GM21526 (cell line): ENCODE measurements at regions not wholly inside any gene's neighbourhood (a gene's known extent, or its start where the extent isn't known, plus 50 kb on each side); places are given as distances from the start of the nearest gene placed in this dataset.

Source experiments
- ATAC-seq: cut with Tn5 transposase; IDR thresholded peaks from one replicate; pipeline ENCODE4 v1.9.1; 2021; ENCODE audit warnings: moderate library complexity; ENCODE audit not compliant: unreplicated experiment, low FRiP score

GRCh38 chr3:34352778-34353331 lies 554.4 kb downstream of the PDCD6IP start:
- ATAC-seq = no peak

- no peak for ATAC-seq
These were observed 559.0 kb downstream of the PDCD6IP start for GRCh38 chr3:34357461-34357860.

DNA sequence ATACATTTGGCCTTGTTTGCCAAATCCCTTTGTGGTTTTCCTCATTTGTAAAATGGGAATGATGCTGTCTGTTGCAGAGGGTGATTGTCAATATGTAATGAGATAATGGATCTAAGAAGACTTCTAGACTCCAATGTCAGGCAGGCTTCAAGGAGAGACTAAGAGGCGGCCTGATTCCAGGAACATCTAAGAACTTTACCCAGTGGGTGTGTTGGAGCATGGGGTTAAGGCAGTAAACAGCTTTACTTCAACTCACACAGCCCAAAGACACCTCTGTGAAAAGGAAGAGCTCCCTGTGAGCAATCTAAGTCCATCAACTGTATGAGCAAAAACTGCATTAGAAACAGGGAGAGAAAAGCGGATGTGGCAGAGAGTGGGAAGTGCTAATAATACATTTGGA lies 560.6 kb downstream of the PDCD6IP start:
- no peak for ATAC-seq

DNA sequence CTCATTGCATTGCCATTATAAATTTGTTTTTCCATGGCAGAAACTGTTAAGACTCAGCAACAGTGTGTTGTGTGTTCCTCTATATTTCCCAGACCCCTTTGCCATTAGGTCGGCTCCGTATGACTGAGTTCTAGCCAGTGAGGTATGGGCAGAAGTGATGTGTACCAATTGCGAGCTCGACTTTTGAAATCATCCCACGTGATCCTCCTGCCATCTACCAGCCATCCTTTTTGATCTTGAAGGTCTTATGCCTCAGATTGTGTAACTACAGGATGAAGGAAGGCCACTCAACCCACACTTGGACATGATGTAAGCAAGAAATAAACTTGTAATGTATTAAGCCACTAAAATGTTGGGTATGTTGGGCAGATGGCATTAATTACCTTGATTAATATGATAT lies 562.3 kb downstream of the PDCD6IP start:
- no peak for ATAC-seq

GRCh38 chr3:34361921-34362320 lies 563.5 kb downstream of the PDCD6IP start:
- ATAC-seq = peak; percentile 96

DNA sequence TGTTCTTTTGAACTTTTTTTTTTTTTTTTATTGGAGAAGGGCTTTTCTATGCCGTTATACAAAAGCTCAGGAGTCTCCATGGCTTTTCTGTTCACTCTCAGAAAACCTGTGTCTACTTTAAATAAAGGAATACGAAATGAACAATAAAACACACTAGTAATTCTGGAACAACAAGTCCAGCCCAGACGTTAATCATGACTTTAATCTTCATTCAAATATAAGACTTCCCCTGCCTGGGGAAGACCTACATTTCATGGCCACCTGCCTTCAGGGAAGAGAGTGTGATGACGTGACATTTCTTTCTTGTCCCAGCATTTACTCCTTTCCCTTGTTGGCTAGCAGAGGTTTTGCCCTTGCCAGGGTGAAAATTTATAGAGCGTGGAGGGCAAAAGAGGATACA lies 564.5 kb downstream of the PDCD6IP start:
- ATAC-seq = no peak

DNA sequence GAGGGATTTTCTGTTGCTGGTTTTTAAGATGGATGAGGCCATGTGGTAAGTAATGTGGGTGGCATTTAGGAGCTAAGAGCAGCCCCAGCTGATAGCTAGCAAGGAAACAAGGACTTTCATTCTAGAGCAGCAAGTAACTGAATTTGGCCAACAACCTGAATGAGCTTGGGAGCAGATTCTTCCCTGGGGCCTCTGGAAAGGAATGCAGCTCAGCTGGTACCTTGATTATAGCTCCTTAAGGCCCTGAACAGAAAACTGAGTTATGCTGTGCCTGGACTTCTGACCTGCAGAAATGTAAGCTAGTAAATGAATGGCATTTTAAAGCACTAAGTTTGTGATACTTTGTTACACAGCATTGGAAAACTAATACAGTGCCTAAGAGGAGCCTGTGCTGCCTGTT lies 565.5 kb downstream of the PDCD6IP start:
- ATAC-seq = no peak

GRCh38 chr3:34364335-34364734 lies 565.9 kb downstream of the PDCD6IP start:
- no peak for ATAC-seq

- no peak for ATAC-seq
These were observed 566.8 kb downstream of the PDCD6IP start for GRCh38 chr3:34365231-34365630.

- ATAC-seq = no peak
These were observed 567.3 kb downstream of the PDCD6IP start for GRCh38 chr3:34365771-34366170.

DNA sequence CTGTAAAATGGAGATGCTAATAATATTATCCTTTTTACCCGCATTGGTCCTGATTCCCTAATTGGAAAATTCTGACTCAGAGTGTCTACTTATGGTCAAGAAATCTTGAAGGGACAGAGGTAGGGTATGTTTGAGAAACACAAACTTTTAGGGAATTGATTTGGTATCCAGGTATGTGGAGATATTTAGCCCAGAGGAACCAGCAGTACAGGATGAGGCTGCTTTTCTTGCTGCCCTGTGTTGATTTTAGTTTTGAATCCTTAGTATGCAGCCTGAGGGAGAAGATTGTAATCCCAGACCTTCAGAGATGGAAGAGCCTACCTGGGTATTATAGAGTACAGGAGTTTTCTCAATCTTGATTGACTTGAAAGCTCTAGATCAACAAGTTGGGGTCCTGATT lies 569.1 kb downstream of the PDCD6IP start:
- ATAC-seq = no peak

- ATAC-seq = no peak
These were observed 576.1 kb downstream of the PDCD6IP start for GRCh38 chr3:34374521-34374920.

GRCh38 chr3:34376691-34377090 lies 578.3 kb downstream of the PDCD6IP start:
- no peak for ATAC-seq

GRCh38 chr3:34377961-34378360 lies 579.5 kb downstream of the PDCD6IP start:
- no peak for ATAC-seq

DNA sequence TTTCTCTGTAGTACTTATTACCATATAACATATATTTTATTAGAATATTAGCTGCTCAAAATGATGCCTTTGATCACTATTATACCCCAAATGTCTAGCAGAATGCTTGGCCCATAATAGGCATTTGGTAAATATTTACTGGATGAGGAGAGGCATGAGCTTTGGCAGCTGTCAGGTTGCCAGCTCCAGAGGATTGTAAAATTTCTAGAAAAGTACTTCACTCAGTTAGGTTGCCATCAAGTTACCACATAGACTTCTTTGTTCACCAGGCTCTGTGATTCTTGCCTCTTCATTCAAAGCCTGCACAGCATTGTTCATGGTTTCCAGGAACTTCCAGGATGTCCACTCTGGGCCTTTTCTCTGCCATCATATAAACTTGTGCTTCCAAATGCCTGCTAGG lies 582.8 kb downstream of the PDCD6IP start:
- ATAC-seq = no peak

- ATAC-seq = no peak
These were observed 584.4 kb downstream of the PDCD6IP start for GRCh38 chr3:34382859-34383258.

DNA sequence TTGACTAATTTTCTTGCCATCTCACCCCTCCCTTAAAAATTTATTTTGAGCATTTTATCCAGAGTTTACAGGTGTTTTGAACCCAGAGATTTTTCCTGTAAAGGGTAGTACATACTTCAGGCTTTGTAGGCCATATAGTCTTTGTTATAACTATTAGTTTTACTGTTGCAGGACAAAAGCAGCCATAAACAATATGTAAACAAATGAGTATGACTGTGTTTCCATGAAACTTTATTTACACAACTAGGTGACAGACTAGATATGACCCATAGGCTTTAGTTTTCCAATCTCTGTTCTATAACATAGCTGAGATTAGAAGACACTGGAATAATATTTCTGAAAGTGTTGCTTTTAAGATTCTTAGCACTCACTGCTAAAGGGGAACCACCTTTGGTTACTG lies 587.9 kb downstream of the PDCD6IP start:
- ATAC-seq = no peak

DNA sequence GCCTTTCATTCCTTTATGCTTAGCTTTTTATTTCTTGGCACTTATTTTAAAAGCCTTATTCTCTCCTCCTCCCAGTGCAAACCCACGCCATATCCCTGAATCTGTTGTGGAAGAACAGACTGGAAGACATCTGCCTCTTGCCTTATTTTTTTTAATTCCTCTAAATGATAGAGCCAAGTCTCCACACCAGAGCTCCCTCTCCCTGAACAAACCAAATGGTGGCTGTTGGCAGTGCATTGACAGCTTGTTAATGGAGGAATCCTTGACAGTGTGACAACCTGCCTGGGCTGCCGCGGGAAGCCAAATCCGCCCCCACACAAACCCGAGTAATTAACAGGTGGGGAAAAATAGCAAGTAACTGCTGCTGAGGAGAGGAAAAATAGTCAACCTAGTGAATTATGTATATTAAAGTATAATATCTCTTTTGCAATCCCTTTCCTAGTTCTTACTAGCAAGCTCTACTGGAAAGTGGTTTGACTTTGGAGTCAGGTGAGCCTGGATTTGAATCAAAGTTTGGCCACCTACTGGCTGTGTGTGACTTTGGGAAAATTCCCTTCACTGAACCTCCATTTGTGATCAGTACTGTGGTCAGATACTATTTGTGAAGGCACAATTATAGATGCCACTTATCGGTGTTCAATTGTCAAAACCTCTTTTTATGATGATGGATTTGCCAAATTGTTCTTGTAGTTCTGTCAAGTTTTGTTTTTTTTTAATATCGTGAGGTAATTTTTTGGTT lies 589.6 kb downstream of the PDCD6IP start:
- no peak for ATAC-seq

- no peak for ATAC-seq
These were observed 590.4 kb downstream of the PDCD6IP start for GRCh38 chr3:34388830-34389229.

GRCh38 chr3:34394978-34395748 lies 596.7 kb downstream of the PDCD6IP start:
- no peak for ATAC-seq

- no peak for ATAC-seq
These were observed 597.9 kb downstream of the PDCD6IP start for GRCh38 chr3:34396288-34396687.

- no peak for ATAC-seq
These were observed 598.5 kb downstream of the PDCD6IP start for GRCh38 chr3:34396956-34397355.
